Activated CD4-positive, CD25-positive, alpha-beta regulatory T cell treated with anti-CD3 and anti-CD28 coated beads, Interleukin-2, amount 50 U/mL, for 72 hours (primary cell): ENCODE measurements at regions not wholly inside any gene's neighbourhood (a gene's known extent, or its start where the extent isn't known, plus 50 kb on each side); places are given as distances from the start of the nearest gene placed in this dataset.
"Not testable (repeated sequence)": the region's sequence is repeated elsewhere in the genome, so short reads cannot be mapped to it uniquely, and the experiment has no call there.

Experiments used
- DNase-seq: peaks from one replicate; pipeline ENCODE4 v3.0.0; 2021

GRCh38 chr10:70991140-70992124 is 103.1 kb upstream of the PCBD1 start:
- DNase-seq, result no peak

- DNase-seq, result no peak
Measured at GRCh38 chr10:70992436-70992835, 104.1 kb upstream of the PCBD1 start.

- no peak for DNase-seq
Measured at GRCh38 chr10:70993051-70993450, 104.7 kb upstream of the PCBD1 start.

GRCh38 chr10:70996549-70996948 is 108.2 kb upstream of the PCBD1 start:
- no peak for DNase-seq

GRCh38 chr10:70997236-70997635 is 108.9 kb upstream of the PCBD1 start:
- no peak for DNase-seq

GRCh38 chr10:70998086-70998485 is 109.7 kb upstream of the PCBD1 start:
- DNase-seq, result no peak

- no peak for DNase-seq
Measured at GRCh38 chr10:71001470-71001869, 113.1 kb upstream of the PCBD1 start.

- no peak for DNase-seq
Measured at GRCh38 chr10:71004176-71005075, 116.1 kb upstream of the PCBD1 start.

GRCh38 chr10:71005337-71006305 is 117.3 kb upstream of the PCBD1 start:
- DNase-seq, result no peak

GRCh38 chr10:71006506-71006905 is 118.1 kb upstream of the PCBD1 start:
- DNase-seq, result no peak

GRCh38 chr10:71007516-71007915 is 119.2 kb upstream of the PCBD1 start:
- DNase-seq, result no peak

- DNase-seq, result no peak
Measured at GRCh38 chr10:71008150-71008549, 119.8 kb upstream of the PCBD1 start.

GRCh38 chr10:71009126-71009525 is 120.8 kb upstream of the PCBD1 start:
- DNase-seq, result no peak

- no peak for DNase-seq
Measured at GRCh38 chr10:71010730-71011129, 122.4 kb upstream of the PCBD1 start.

- no peak for DNase-seq
Measured at GRCh38 chr10:71011141-71011540, 122.8 kb upstream of the PCBD1 start.

- no peak for DNase-seq
Measured at GRCh38 chr10:71014021-71014805, 125.8 kb upstream of the PCBD1 start.

- no peak for DNase-seq
Measured at GRCh38 chr10:71015674-71016073, 127.3 kb upstream of the PCBD1 start.

GRCh38 chr10:71020061-71020460 is 131.7 kb upstream of the PCBD1 start:
- not testable (repeated sequence) for DNase-seq

GRCh38 chr10:71021402-71021801 is 133.0 kb upstream of the PCBD1 start:
- DNase-seq, result no peak

GRCh38 chr10:71023704-71024283 is 135.4 kb upstream of the PCBD1 start:
- DNase-seq, result no peak

GRCh38 chr10:71024490-71024889 is 136.1 kb upstream of the PCBD1 start:
- no peak for DNase-seq
